PC-3 (cell line): ENCODE measurements at regions not wholly inside any gene's neighbourhood (a gene's known extent, or its start where the extent isn't known, plus 50 kb on each side); places are given as distances from the start of the nearest gene placed in this dataset.

Experiments
- ATAC-seq: fragments of 200-7000 bp; cut with Tn5 transposase; 2 replicates; pipeline ENCODE4 v1.9.1; 2020; ENCODE audit warnings: mild to moderate bottlenecking, moderate library complexity
- BruUV-seq: library from RNA; stranded (reverse); fragments of 400-500 nt; replicated peaks from 2 replicates; lab custom pipeline; 2021; lab: Mats Ljungman, UMichigan
- CTCF ChIA-PET: fragments of 300-600 bp; sonication (Branson Sonifier 250); formaldehyde crosslinking; loops from one replicate; lab custom pipeline; 2022; ENCODE audit warnings: antibody characterized with exemption; lab: Charles Lee
- POLR2A ChIA-PET: fragments of 300-600 bp; sonication (Branson Sonifier 250); formaldehyde crosslinking; loops from one replicate; lab custom pipeline; 2022; ENCODE audit warnings: antibody characterized with exemption; ENCODE audit not compliant: unreplicated experiment; lab: Charles Lee
- DNase-seq: peaks from one replicate; pipeline ENCODE4 v3.0.0-alpha.2; 2015
- H2AFZ ChIP-seq: fragments of 300-600 bp; sonication (generic); 2 replicates; pipeline ENCODE4 v1.6.0; 2016; ENCODE audit warnings: antibody characterized with exemption, low read length
- H3F3A ChIP-seq: fragments of 300-600 bp; sonication (generic); one replicate; pipeline ENCODE4 v1.6.0; 2017; ENCODE audit warnings: antibody characterized with exemption, low read length, control low read depth, mild to moderate bottlenecking; ENCODE audit not compliant: unreplicated experiment
- H3K27ac ChIP-seq: fragments of 300-600 bp; sonication (generic); 2 replicates; pipeline ENCODE4 v1.5.1; 2016; ENCODE audit warnings: mild to moderate bottlenecking, low read length
- H3K27me3 ChIP-seq: fragments of 300-600 bp; sonication (generic); 2 replicates; pipeline ENCODE4 v1.6.1; 2016; ENCODE audit warnings: low read length, mixed read lengths
- H3K36me3 ChIP-seq: fragments of 300-600 bp; sonication (generic); 2 replicates; pipeline ENCODE4 v1.6.1; 2016; ENCODE audit warnings: low read depth, mixed run types, low read length, mixed read lengths
- H3K4me1 ChIP-seq: fragments of 300-600 bp; sonication (generic); 2 replicates; pipeline ENCODE4 v1.5.1; 2016; ENCODE audit warnings: low read length; ENCODE audit not compliant: insufficient read depth
- H3K4me2 ChIP-seq: fragments of 300-600 bp; sonication (generic); 2 replicates; pipeline ENCODE4 v1.6.0; 2016; ENCODE audit warnings: low read length
- H3K4me3 ChIP-seq: fragments of 300-600 bp; sonication (generic); 2 replicates; pipeline ENCODE4 v1.5.1; 2016; ENCODE audit warnings: mild to moderate bottlenecking, low read length, mixed read lengths
- H3K79me2 ChIP-seq: fragments of 300-600 bp; sonication (generic); 2 replicates; pipeline ENCODE4 v1.6.1; 2017; ENCODE audit warnings: low read length, mixed read lengths
- H3K9ac ChIP-seq: fragments of 300-600 bp; sonication (generic); 2 replicates; pipeline ENCODE4 v1.6.0; 2016; ENCODE audit warnings: mild to moderate bottlenecking, low read length
- H3K9me2 ChIP-seq: fragments of 300-600 bp; sonication (generic); replicated peaks from 2 replicates; pipeline ENCODE4 v1.6.1; 2016; ENCODE audit warnings: mixed run types, low read length, mixed read lengths
- H3K9me3 ChIP-seq: fragments of 300-600 bp; sonication (generic); 2 replicates; pipeline ENCODE4 v1.6.1; 2016; ENCODE audit warnings: low read length, mixed read lengths
- H4K20me1 ChIP-seq: fragments of 300-600 bp; sonication (generic); 2 replicates; pipeline ENCODE4 v1.6.1; 2016; ENCODE audit warnings: low read length, mixed read lengths
- EZH2 ChIP-seq: fragments of 300-600 bp; sonication (generic); IDR thresholded peaks from one replicate; pipeline ENCODE4 v1.6.1; 2017; ENCODE audit warnings: antibody characterized with exemption, mild to moderate bottlenecking, low read length; ENCODE audit not compliant: unreplicated experiment
- EZH2phosphoT487 ChIP-seq: fragments of 300-600 bp; sonication (generic); IDR thresholded peaks from 2 replicates; pipeline ENCODE4 v1.6.1; 2018; ENCODE audit warnings: mild to moderate bottlenecking, antibody characterized with exemption, low read length, borderline replicate concordance
- intact Hi-C: fragments of 100-400 bp; cut with micrococcal nuclease; formaldehyde crosslinking; loops from 2 replicates; pipeline ENCODE4 v1.9.0; 2023
- TF ChIP-seq, protein P1 (sequence below): fragments of 300-600 bp; sonication (generic); conservative IDR thresholded peaks from 2 replicates; pipeline ENCODE4 v1.5.1; 2017; ENCODE audit warnings: antibody characterized with exemption, low read depth, mild to moderate bottlenecking, low read length

- POLR2A ChIA-PET = interaction anchor here (0.6 to 1.0 kb wide), 3 partner anchors 81 to 216 kb away, joined by 3 to 7 read pairs (median 4); no protein-coding TSS in a partner anchor
- peak overlapping the region; percentile 85 for H3K27ac ChIP-seq
- ATAC-seq (peak; percentile 92), DNase-seq (peak; percentile 85)
- H3K4me1 ChIP-seq = peaks cover 20% of the 10 kb centered on the region
- peak overlapping the region; percentile 27 for H3K9ac ChIP-seq
- peak overlapping the region; percentile 40 for H2AFZ ChIP-seq
- H3K9me2 ChIP-seq = no peaks in the 10 kb centered on the region
- no peaks in the 10 kb centered on the region for H3K79me2 ChIP-seq
- BruUV-seq = no TSS peak
- H3K27me3 ChIP-seq = no peaks in the 10 kb centered on the region
- H4K20me1 ChIP-seq = no peaks in the 10 kb centered on the region
- H3F3A ChIP-seq = no peaks in the 10 kb centered on the region
- TF ChIP-seq EZH2phosphoT487 (no peak), EZH2 (no peak)
- TF ChIP-seq, protein P1, sequence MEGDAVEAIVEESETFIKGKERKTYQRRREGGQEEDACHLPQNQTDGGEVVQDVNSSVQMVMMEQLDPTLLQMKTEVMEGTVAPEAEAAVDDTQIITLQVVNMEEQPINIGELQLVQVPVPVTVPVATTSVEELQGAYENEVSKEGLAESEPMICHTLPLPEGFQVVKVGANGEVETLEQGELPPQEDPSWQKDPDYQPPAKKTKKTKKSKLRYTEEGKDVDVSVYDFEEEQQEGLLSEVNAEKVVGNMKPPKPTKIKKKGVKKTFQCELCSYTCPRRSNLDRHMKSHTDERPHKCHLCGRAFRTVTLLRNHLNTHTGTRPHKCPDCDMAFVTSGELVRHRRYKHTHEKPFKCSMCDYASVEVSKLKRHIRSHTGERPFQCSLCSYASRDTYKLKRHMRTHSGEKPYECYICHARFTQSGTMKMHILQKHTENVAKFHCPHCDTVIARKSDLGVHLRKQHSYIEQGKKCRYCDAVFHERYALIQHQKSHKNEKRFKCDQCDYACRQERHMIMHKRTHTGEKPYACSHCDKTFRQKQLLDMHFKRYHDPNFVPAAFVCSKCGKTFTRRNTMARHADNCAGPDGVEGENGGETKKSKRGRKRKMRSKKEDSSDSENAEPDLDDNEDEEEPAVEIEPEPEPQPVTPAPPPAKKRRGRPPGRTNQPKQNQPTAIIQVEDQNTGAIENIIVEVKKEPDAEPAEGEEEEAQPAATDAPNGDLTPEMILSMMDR = no peak
- H3K36me3 ChIP-seq = no peaks in the 10 kb centered on the region; the same call in 1 of the 2 replicates
- intact Hi-C loops = loop anchor here (5.0 kb wide), 1 partner anchor 172 kb away; no protein-coding TSS in a partner anchor
- CTCF ChIA-PET = interaction anchor here (0.7 to 0.8 kb wide), 2 partner anchors 36 to 60 kb away, joined by 3 read pairs; no protein-coding TSS in a partner anchor
- peaks cover 14% of the 10 kb centered on the region for H3K9me3 ChIP-seq
- peak overlapping the region; percentile 43 for H3K4me2 ChIP-seq
- no peak overlapping the region for H3K4me3 ChIP-seq
Observed at GRCh38 chr11:121829159-121829643, 286.8 kb downstream of the BLID start.

- no peak overlapping the region for H2AFZ ChIP-seq
- H3K4me3 ChIP-seq = no peak overlapping the region
- H3K4me1 ChIP-seq = peaks cover 23% of the 10 kb centered on the region
- no peaks in the 10 kb centered on the region for H3K36me3 ChIP-seq
- H3K27ac ChIP-seq = peak overlapping the region; percentile 79
- no peak for TF ChIP-seq EZH2
- TF ChIP-seq, protein P1 = no peak
- no peak for TF ChIP-seq EZH2phosphoT487
- DNase-seq = peak; percentile 96
- H4K20me1 ChIP-seq = no peaks in the 10 kb centered on the region
- peaks cover 11% of the 10 kb centered on the region; the same call in 1 of the 2 replicates for H3K9me3 ChIP-seq
- no peaks in the 10 kb centered on the region for H3K9me2 ChIP-seq
- H3K27me3 ChIP-seq = no peaks in the 10 kb centered on the region
- H3K9ac ChIP-seq = 0 out of 2 replicates have a peak overlapping the region, but pooled peaks have one; percentile 14
- ChIA-PET POLR2A (interaction anchor here (0.6 to 0.8 kb wide), 3 partner anchors 37 to 145 kb away, joined by 3 to 6 read pairs (median 3); no protein-coding TSS in a partner anchor), CTCF (interaction anchor here (0.6 kb wide), 2 partner anchors 50 to 691 kb away, joined by 5 to 8 read pairs; no protein-coding TSS in a partner anchor)
- peak overlapping the region; percentile 26 for H3K4me2 ChIP-seq
- BruUV-seq = no TSS peak
- intact Hi-C loops = loop anchor here (5.0 to 10.0 kb wide), 2 partner anchors 153 to 390 kb away; no protein-coding TSS in a partner anchor
- H3F3A ChIP-seq = peaks cover 4% of the 10 kb centered on the region
- no peaks in the 10 kb centered on the region for H3K79me2 ChIP-seq
- peak; percentile 93 for ATAC-seq
Observed at GRCh38 chr11:121814962-121815361, 301.1 kb downstream of the BLID start.
